NCI-H1417 (cell line): ENCODE measurements at regions not wholly inside any gene's neighbourhood (a gene's known extent, or its start where the extent isn't known, plus 50 kb on each side); places are given as distances from the start of the nearest gene placed in this dataset.

Source experiments
- DNase-seq, 3 experiments: peaks; one replicate each; lab custom pipeline; 2025; lab: John Stamatoyannopoulos, UW

GRCh38 chr17:77647531-77647930 is 311.0 kb upstream of the TNRC6C start:
- no peak for DNase-seq

- DNase-seq: no peak
Measured at GRCh38 chr17:77649717-77650211, 308.7 kb upstream of the TNRC6C start.

GRCh38 chr17:77651988-77652387 is 306.5 kb upstream of the TNRC6C start:
- no peak for DNase-seq

GRCh38 chr17:77654296-77654695 is 304.2 kb upstream of the TNRC6C start:
- no peak for DNase-seq

- no peak for DNase-seq
Measured at GRCh38 chr17:77654850-77655249, 303.7 kb upstream of the TNRC6C start.

GRCh38 chr17:77656054-77656453 is 302.4 kb upstream of the TNRC6C start:
- DNase-seq: no peak

- DNase-seq: peak in 1 of 3 experiments; percentile 42
Measured at GRCh38 chr17:77657839-77658238, 300.7 kb upstream of the TNRC6C start.

- no peak for DNase-seq
Measured at GRCh38 chr17:77660524-77660923, 298.0 kb upstream of the TNRC6C start.

GRCh38 chr17:77662833-77663232 is 295.7 kb upstream of the TNRC6C start:
- DNase-seq: no peak

GRCh38 chr17:77664097-77664729 is 294.3 kb upstream of the TNRC6C start:
- no peak for DNase-seq

GRCh38 chr17:77665833-77666232 is 292.7 kb upstream of the TNRC6C start:
- no peak for DNase-seq

- peak in 1 of 3 experiments; percentile 35 for DNase-seq
Measured at GRCh38 chr17:77666462-77666861, 292.0 kb upstream of the TNRC6C start.

- DNase-seq: peak in 1 of 3 experiments; percentile 59
Measured at GRCh38 chr17:77666881-77667395, 291.6 kb upstream of the TNRC6C start.

- no peak for DNase-seq
Measured at GRCh38 chr17:77667478-77667877, 291.0 kb upstream of the TNRC6C start.

GRCh38 chr17:77668518-77668917 is 290.0 kb upstream of the TNRC6C start:
- no peak for DNase-seq

- DNase-seq: no peak
Measured at GRCh38 chr17:77670173-77670572, 288.3 kb upstream of the TNRC6C start.

GRCh38 chr17:77674358-77674757 is 284.1 kb upstream of the TNRC6C start:
- no peak for DNase-seq

- DNase-seq: no peak
Measured at GRCh38 chr17:77675411-77675810, 283.1 kb upstream of the TNRC6C start.

- no peak for DNase-seq
Measured at GRCh38 chr17:77675816-77676215, 282.7 kb upstream of the TNRC6C start.

- no peak for DNase-seq
Measured at GRCh38 chr17:77676237-77676661, 282.3 kb upstream of the TNRC6C start.

GRCh38 chr17:77677211-77677610 is 281.3 kb upstream of the TNRC6C start:
- DNase-seq: no peak

- DNase-seq: no peak
Measured at GRCh38 chr17:77677630-77678029, 280.9 kb upstream of the TNRC6C start.

- DNase-seq: no peak
Measured at GRCh38 chr17:77679589-77679988, 278.9 kb upstream of the TNRC6C start.

GRCh38 chr17:77681861-77682260 is 276.6 kb upstream of the TNRC6C start:
- DNase-seq: no peak
